ENCODE measurements at regions not wholly inside any gene's neighbourhood (a gene's known extent, or its start where the extent isn't known, plus 50 kb on each side); places are given as distances from the start of the nearest gene placed in this dataset.

GRCh38 chr3:139288266-139288821 is 55.5 kb upstream of the MRPS22 start:
- ATAC-seq (ENCODE audit: poor library complexity) (peak; percentile 87), DNase-seq (peak; percentile 68)
- intact Hi-C loops (cut with DNase I) = no loop called here

- DNase-seq = no peak
- intact Hi-C loops (cut with DNase I) = no loop called here
- ATAC-seq (ENCODE audit: poor library complexity) = no peak
Measured at GRCh38 chr3:139289860-139290524, 53.8 kb upstream of the MRPS22 start.

GRCh38 chr3:139291276-139292051 is 52.4 kb upstream of the MRPS22 start:
- ATAC-seq (ENCODE audit: poor library complexity) (no peak), DNase-seq (no peak)
- intact Hi-C loops (cut with DNase I) = no loop called here

GRCh38 chr3:139292192-139292591 is 51.6 kb upstream of the MRPS22 start:
- no peak for ATAC-seq (ENCODE audit: poor library complexity)
- no peak for DNase-seq
- intact Hi-C loops (cut with DNase I) = no loop called here

- ATAC-seq (ENCODE audit: poor library complexity) (no peak), DNase-seq (no peak)
- intact Hi-C loops (cut with DNase I) = no loop called here
Measured at GRCh38 chr3:139292711-139293664, 50.8 kb upstream of the MRPS22 start.

GRCh38 chr3:139293665-139294023 is 50.2 kb upstream of the MRPS22 start:
- intact Hi-C loops (cut with DNase I) = no loop called here
- DNase-seq (no peak), ATAC-seq (ENCODE audit: poor library complexity) (no peak)

All from Right ventricle myocardium superior (tissue), 1 donor.